ENCODE measurements at regions not wholly inside any gene's neighbourhood (a gene's known extent, or its start where the extent isn't known, plus 50 kb on each side); places are given as distances from the start of the nearest gene placed in this dataset.

GRCh38 chr11:104556606-104557301 lies 341.5 kb downstream of the CASP12 start:
- TF ChIP-seq, protein P1, sequence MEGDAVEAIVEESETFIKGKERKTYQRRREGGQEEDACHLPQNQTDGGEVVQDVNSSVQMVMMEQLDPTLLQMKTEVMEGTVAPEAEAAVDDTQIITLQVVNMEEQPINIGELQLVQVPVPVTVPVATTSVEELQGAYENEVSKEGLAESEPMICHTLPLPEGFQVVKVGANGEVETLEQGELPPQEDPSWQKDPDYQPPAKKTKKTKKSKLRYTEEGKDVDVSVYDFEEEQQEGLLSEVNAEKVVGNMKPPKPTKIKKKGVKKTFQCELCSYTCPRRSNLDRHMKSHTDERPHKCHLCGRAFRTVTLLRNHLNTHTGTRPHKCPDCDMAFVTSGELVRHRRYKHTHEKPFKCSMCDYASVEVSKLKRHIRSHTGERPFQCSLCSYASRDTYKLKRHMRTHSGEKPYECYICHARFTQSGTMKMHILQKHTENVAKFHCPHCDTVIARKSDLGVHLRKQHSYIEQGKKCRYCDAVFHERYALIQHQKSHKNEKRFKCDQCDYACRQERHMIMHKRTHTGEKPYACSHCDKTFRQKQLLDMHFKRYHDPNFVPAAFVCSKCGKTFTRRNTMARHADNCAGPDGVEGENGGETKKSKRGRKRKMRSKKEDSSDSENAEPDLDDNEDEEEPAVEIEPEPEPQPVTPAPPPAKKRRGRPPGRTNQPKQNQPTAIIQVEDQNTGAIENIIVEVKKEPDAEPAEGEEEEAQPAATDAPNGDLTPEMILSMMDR (conservative IDR thresholded peaks at IDR 0.05 in 1 of 2, IDR thresholded peaks at IDR 0.05 in 1 of 2; ENCODE audit: extremely low read depth in 1 of 2, insufficient read depth in 1 of 2, low read depth in 1 of 2, low read length in 2 of 2): no peak
- no peak for TF ChIP-seq EZH2 (IDR thresholded peaks at IDR 0.05; ENCODE audit: borderline replicate concordance, low read length)
